ENCODE measurements at regions not wholly inside any gene's neighbourhood (a gene's known extent, or its start where the extent isn't known, plus 50 kb on each side); places are given as distances from the start of the nearest gene placed in this dataset.

GRCh38 chr2:187124529-187124928, 275.6 kb upstream of the ZSWIM2 start:
- Histone ChIP-seq H3K27ac (replicated peaks) (no peak overlapping the region), H3K4me3 (replicated peaks; ENCODE audit: insufficient read depth, low read length) (no peak overlapping the region), H3K27me3 (ENCODE audit: insufficient read depth, poor library complexity, severe bottlenecking) (no peaks in the 10 kb centered on the region)
- DNase-seq (ENCODE audit: low read depth in 1 of 2, low spot score in 1 of 2): no peak
- TF ChIP-seq POLR2AphosphoS5 (IDR thresholded peaks at IDR 0.05; ENCODE audit: low read depth) (no peak), GABPA (IDR thresholded peaks at IDR 0.05; ENCODE audit: low read depth) (no peak), SPI1 (IDR thresholded peaks at IDR 0.05; ENCODE audit: borderline replicate concordance, low read depth) (no peak), REST (IDR thresholded peaks at IDR 0.05; ENCODE audit: insufficient replicate concordance, low read depth) (no peak), CTCF (IDR thresholded peaks at IDR 0.05; ENCODE audit: insufficient read depth, low read length) (no peak)

- H3K4me3 ChIP-seq (replicated peaks; ENCODE audit: insufficient read depth, low read length): no peak overlapping the region
- no peak overlapping the region for H3K27ac ChIP-seq (replicated peaks)
- no peak for DNase-seq (ENCODE audit: low read depth in 1 of 2, low spot score in 1 of 2)
- no peaks in the 10 kb centered on the region for H3K27me3 ChIP-seq (ENCODE audit: insufficient read depth, poor library complexity, severe bottlenecking)
- TF ChIP-seq CTCF (IDR thresholded peaks at IDR 0.05; ENCODE audit: insufficient read depth, low read length) (no peak), POLR2AphosphoS5 (IDR thresholded peaks at IDR 0.05; ENCODE audit: low read depth) (no peak), GABPA (IDR thresholded peaks at IDR 0.05; ENCODE audit: low read depth) (no peak), REST (IDR thresholded peaks at IDR 0.05; ENCODE audit: insufficient replicate concordance, low read depth) (no peak), SPI1 (IDR thresholded peaks at IDR 0.05; ENCODE audit: borderline replicate concordance, low read depth) (no peak)
These were observed 269.5 kb upstream of the ZSWIM2 start for GRCh38 chr2:187118331-187119099.

- Histone ChIP-seq H3K4me3 (replicated peaks; ENCODE audit: insufficient read depth, low read length) (no peak overlapping the region), H3K27ac (replicated peaks) (no peak overlapping the region), H3K27me3 (ENCODE audit: insufficient read depth, poor library complexity, severe bottlenecking) (no peaks in the 10 kb centered on the region)
- TF ChIP-seq POLR2AphosphoS5 (IDR thresholded peaks at IDR 0.05; ENCODE audit: low read depth) (no peak), CTCF (IDR thresholded peaks at IDR 0.05; ENCODE audit: insufficient read depth, low read length) (no peak), GABPA (IDR thresholded peaks at IDR 0.05; ENCODE audit: low read depth) (no peak), REST (IDR thresholded peaks at IDR 0.05; ENCODE audit: insufficient replicate concordance, low read depth) (no peak), SPI1 (IDR thresholded peaks at IDR 0.05; ENCODE audit: borderline replicate concordance, low read depth) (no peak)
- no peak for DNase-seq (ENCODE audit: low read depth in 1 of 2, low spot score in 1 of 2)
These were observed 268.5 kb upstream of the ZSWIM2 start for GRCh38 chr2:187117483-187117882.
